ENCODE measurements at regions not wholly inside any gene's neighbourhood (a gene's known extent, or its start where the extent isn't known, plus 50 kb on each side); places are given as distances from the start of the nearest gene placed in this dataset.

GRCh38 chr18:7454429-7454828 is 112.7 kb upstream of the PTPRM start:
- FAIRE-seq (no peak), DNase-seq (no peak), ATAC-seq (no peak)
- 69 to 74% methylated on average over 6 of the region's 6 CpGs for WGBS, 2 donors
- Histone ChIP-seq H3K27me3 (no peaks in the 10 kb centered on the region), H3K4me3 (no peak overlapping the region), H3K27ac (no peak overlapping the region), H3K9me3 (no peaks in the 10 kb centered on the region), H3K4me1 (no peaks in the 10 kb centered on the region), H3K36me3 (no peaks in the 10 kb centered on the region)
- no peak for TF ChIP-seq CTCF (IDR thresholded peaks at IDR 0.05)
- intact Hi-C loops (cut with DNase I) = no loop called here

- H3K27ac ChIP-seq = no peak overlapping the region
- intact Hi-C loops (cut with DNase I) = no loop called here
- no peak for ATAC-seq
- H3K36me3 ChIP-seq = no peaks in the 10 kb centered on the region
- no peak overlapping the region for H3K4me3 ChIP-seq
- no peak for FAIRE-seq
- DNase-seq = no peak
- WGBS, 2 donors = 77 to 83% methylated on average over 8 of the region's 8 CpGs
- no peaks in the 10 kb centered on the region for H3K9me3 ChIP-seq
- H3K27me3 ChIP-seq = no peaks in the 10 kb centered on the region
- H3K4me1 ChIP-seq = no peaks in the 10 kb centered on the region
- TF ChIP-seq CTCF (IDR thresholded peaks at IDR 0.05) = no peak
Measured at GRCh38 chr18:7456376-7456775, 110.7 kb upstream of the PTPRM start.

GRCh38 chr18:7457262-7457661 is 109.9 kb upstream of the PTPRM start:
- no peak overlapping the region for H3K27ac ChIP-seq
- H3K4me1 ChIP-seq = no peaks in the 10 kb centered on the region
- no peaks in the 10 kb centered on the region for H3K9me3 ChIP-seq
- no peaks in the 10 kb centered on the region for H3K27me3 ChIP-seq
- 76 to 87% methylated on average over 6 of the region's 6 CpGs for WGBS, 2 donors
- intact Hi-C loops (cut with DNase I) = no loop called here
- FAIRE-seq (no peak), DNase-seq (no peak), ATAC-seq (no peak)
- no peak overlapping the region for H3K4me3 ChIP-seq
- no peak for TF ChIP-seq CTCF (IDR thresholded peaks at IDR 0.05)
- no peaks in the 10 kb centered on the region for H3K36me3 ChIP-seq

- WGBS, 2 donors = 73 to 74% methylated on average over 1 of the region's 1 CpG
- no peak for ATAC-seq
- H3K27ac ChIP-seq = no peak overlapping the region
- H3K27me3 ChIP-seq = no peaks in the 10 kb centered on the region
- H3K36me3 ChIP-seq = no peaks in the 10 kb centered on the region
- no peaks in the 10 kb centered on the region for H3K9me3 ChIP-seq
- no peak for FAIRE-seq
- no peak overlapping the region for H3K4me3 ChIP-seq
- H3K4me1 ChIP-seq = no peaks in the 10 kb centered on the region
- TF ChIP-seq CTCF (IDR thresholded peaks at IDR 0.05) = no peak
- intact Hi-C loops (cut with DNase I) = no loop called here
- DNase-seq = no peak
Measured at GRCh38 chr18:7458884-7459283, 108.2 kb upstream of the PTPRM start.

GRCh38 chr18:7459851-7460770 is 107.0 kb upstream of the PTPRM start:
- DNase-seq = no peak
- no peak for FAIRE-seq
- ATAC-seq = no peak
- H3K9me3 ChIP-seq = no peaks in the 10 kb centered on the region
- no peak overlapping the region for H3K4me3 ChIP-seq
- no peak for TF ChIP-seq CTCF (IDR thresholded peaks at IDR 0.05)
- no peaks in the 10 kb centered on the region for H3K36me3 ChIP-seq
- H3K27me3 ChIP-seq = no peaks in the 10 kb centered on the region
- 47 to 49% methylated on average over 25 of the region's 25 CpGs for WGBS, 2 donors
- H3K27ac ChIP-seq = no peak overlapping the region
- intact Hi-C loops (cut with DNase I) = no loop called here
- H3K4me1 ChIP-seq = no peaks in the 10 kb centered on the region
